ENCODE measurements at regions not wholly inside any gene's neighbourhood (a gene's known extent, or its start where the extent isn't known, plus 50 kb on each side); places are given as distances from the start of the nearest gene placed in this dataset.
A peak's percentile ranks its signal among the peaks of the same experiment; 100 is the strongest.
"Not testable (repeated sequence)": the region's sequence is repeated elsewhere in the genome, so short reads cannot be mapped to it uniquely, and the experiment has no call there.

DNA sequence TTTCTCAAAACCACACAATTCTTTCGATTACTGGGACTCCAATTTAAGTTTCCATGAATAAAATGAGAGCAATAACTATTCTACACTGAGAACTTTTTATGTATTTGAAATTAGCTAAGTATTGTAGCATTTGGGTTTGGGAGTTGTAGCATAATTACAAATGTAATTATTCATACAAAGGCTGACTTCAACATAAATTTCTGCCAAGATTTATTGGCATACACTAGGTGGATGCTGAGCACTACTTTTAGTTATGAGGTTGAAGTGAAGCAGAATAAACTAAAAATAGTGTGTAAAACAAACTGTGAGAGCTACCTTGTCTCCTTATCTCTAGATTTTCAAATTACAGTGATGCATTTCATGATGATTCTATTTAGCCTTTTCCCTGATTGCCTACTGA is 516.1 kb downstream of the ZNF385D start:
- DNase-seq (ENCODE audit: low read depth in 2 of 2) = no peak
- H3K4me3 ChIP-seq (replicated peaks in 1 of 2; ENCODE audit: low read depth in 2 of 2, low read length in 2 of 2) = no peak overlapping the region
- TF ChIP-seq, protein P1, sequence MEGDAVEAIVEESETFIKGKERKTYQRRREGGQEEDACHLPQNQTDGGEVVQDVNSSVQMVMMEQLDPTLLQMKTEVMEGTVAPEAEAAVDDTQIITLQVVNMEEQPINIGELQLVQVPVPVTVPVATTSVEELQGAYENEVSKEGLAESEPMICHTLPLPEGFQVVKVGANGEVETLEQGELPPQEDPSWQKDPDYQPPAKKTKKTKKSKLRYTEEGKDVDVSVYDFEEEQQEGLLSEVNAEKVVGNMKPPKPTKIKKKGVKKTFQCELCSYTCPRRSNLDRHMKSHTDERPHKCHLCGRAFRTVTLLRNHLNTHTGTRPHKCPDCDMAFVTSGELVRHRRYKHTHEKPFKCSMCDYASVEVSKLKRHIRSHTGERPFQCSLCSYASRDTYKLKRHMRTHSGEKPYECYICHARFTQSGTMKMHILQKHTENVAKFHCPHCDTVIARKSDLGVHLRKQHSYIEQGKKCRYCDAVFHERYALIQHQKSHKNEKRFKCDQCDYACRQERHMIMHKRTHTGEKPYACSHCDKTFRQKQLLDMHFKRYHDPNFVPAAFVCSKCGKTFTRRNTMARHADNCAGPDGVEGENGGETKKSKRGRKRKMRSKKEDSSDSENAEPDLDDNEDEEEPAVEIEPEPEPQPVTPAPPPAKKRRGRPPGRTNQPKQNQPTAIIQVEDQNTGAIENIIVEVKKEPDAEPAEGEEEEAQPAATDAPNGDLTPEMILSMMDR (IDR thresholded peaks at IDR 0.05; ENCODE audit: low read depth, low read length) = no peak

GRCh38 chr3:21229426-21230135 is 521.4 kb downstream of the ZNF385D start:
- TF ChIP-seq, protein P1 (IDR thresholded peaks at IDR 0.05; ENCODE audit: low read depth, low read length) = no peak
- H3K4me3 ChIP-seq (replicated peaks in 1 of 2; ENCODE audit: low read depth in 2 of 2, low read length in 2 of 2) = no peak overlapping the region
- no peak for DNase-seq (ENCODE audit: low read depth in 2 of 2)

GRCh38 chr3:21226086-21226485 is 524.9 kb downstream of the ZNF385D start:
- TF ChIP-seq, protein P1 (IDR thresholded peaks at IDR 0.05; ENCODE audit: low read depth, low read length) = no peak
- no peak for DNase-seq (ENCODE audit: low read depth in 2 of 2)
- no peak overlapping the region for H3K4me3 ChIP-seq (replicated peaks in 1 of 2; ENCODE audit: low read depth in 2 of 2, low read length in 2 of 2)

GRCh38 chr3:21220944-21221343 is 530.1 kb downstream of the ZNF385D start:
- TF ChIP-seq, protein P1 (IDR thresholded peaks at IDR 0.05; ENCODE audit: low read depth, low read length) = no peak
- DNase-seq (ENCODE audit: low read depth in 2 of 2) = no peak
- no peak overlapping the region for H3K4me3 ChIP-seq (replicated peaks in 1 of 2; ENCODE audit: low read depth in 2 of 2, low read length in 2 of 2)

DNA sequence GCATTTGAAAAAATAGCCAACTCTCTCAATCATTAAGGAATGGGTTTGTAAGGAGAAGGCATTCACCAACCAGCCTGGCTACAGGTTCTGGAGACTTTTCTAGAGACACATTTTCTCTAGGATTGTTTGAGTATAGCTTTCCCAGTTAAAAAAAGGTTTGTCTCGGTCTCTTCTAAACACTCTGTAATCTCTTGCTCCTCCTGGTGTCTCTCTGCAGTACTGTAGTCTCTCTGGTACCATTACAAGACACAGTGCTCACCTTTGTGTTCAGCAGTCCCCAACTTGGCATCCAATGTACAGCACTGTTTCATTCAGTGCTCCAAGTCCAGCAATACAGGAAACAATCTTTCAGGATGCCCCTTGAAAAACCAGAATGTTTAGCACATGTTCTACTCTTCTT is 534.4 kb downstream of the ZNF385D start:
- DNase-seq (ENCODE audit: low read depth in 2 of 2) = peak; percentile 8 to 27
- TF ChIP-seq, protein P1 (IDR thresholded peaks at IDR 0.05; ENCODE audit: low read depth, low read length) = peak; percentile 45
- no peak overlapping the region for H3K4me3 ChIP-seq (replicated peaks in 1 of 2; ENCODE audit: low read depth in 2 of 2, low read length in 2 of 2)

DNA sequence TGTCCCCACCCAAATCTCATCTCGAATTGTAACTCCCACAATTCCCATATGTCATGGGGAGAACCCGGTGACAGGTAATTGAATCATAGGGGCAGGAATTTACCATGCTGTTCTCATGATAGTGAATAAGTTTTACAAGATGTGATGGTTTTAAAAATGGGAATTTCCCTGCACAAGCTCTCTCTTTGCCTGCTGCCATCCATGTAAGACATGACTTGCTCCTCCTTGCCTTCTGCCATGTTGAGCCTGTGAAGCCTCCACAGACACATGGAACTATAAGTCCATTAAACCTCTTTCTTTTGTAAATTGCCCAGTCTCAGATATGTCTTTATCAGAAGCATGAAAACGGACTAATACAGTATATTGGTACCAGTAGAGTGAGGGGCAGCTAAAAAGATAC is 546.9 kb downstream of the ZNF385D start:
- not testable (repeated sequence) for DNase-seq (ENCODE audit: low read depth in 2 of 2); H3K4me3 ChIP-seq (replicated peaks in 1 of 2; ENCODE audit: low read depth in 2 of 2, low read length in 2 of 2)

- DNase-seq (ENCODE audit: low read depth in 2 of 2) = no peak
- TF ChIP-seq, protein P1 (IDR thresholded peaks at IDR 0.05; ENCODE audit: low read depth, low read length) = no peak
- no peak overlapping the region for H3K4me3 ChIP-seq (replicated peaks in 1 of 2; ENCODE audit: low read depth in 2 of 2, low read length in 2 of 2)
Observed at GRCh38 chr3:21195203-21195602, 555.8 kb downstream of the ZNF385D start.

- H3K4me3 ChIP-seq (replicated peaks in 1 of 2; ENCODE audit: low read depth in 2 of 2, low read length in 2 of 2); DNase-seq (ENCODE audit: low read depth in 2 of 2): not testable (repeated sequence)
Observed at GRCh38 chr3:21194036-21194435, 557.0 kb downstream of the ZNF385D start.

All from cardiac fibroblast (primary cell).